ENCODE measurements at regions not wholly inside any gene's neighbourhood (a gene's known extent, or its start where the extent isn't known, plus 50 kb on each side); places are given as distances from the start of the nearest gene placed in this dataset.

DNA sequence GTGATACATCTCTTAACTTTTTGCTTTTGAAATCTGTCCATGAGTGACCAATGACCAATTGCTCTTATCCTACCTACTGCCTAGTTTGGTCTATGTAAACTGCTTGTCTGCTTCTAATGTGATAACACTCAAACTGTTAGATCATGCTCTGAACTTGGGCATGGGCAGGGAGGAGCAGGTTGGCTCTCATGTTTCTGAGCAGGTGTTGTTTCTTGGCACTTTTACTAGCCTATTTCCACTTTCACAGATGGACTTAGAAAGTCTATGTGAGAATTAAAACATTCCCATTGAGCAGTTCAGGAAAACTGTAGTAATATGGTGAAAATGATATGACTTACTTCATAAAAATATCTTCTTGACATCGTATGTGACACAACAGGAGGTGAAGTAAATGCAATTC is 538.4 kb downstream of the HACE1 start:
- TF ChIP-seq, protein P1, sequence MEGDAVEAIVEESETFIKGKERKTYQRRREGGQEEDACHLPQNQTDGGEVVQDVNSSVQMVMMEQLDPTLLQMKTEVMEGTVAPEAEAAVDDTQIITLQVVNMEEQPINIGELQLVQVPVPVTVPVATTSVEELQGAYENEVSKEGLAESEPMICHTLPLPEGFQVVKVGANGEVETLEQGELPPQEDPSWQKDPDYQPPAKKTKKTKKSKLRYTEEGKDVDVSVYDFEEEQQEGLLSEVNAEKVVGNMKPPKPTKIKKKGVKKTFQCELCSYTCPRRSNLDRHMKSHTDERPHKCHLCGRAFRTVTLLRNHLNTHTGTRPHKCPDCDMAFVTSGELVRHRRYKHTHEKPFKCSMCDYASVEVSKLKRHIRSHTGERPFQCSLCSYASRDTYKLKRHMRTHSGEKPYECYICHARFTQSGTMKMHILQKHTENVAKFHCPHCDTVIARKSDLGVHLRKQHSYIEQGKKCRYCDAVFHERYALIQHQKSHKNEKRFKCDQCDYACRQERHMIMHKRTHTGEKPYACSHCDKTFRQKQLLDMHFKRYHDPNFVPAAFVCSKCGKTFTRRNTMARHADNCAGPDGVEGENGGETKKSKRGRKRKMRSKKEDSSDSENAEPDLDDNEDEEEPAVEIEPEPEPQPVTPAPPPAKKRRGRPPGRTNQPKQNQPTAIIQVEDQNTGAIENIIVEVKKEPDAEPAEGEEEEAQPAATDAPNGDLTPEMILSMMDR (IDR thresholded peaks at IDR 0.05): no peak
- no peak for TF ChIP-seq POLR2A (IDR thresholded peaks at IDR 0.05)
